ENCODE measurements at regions not wholly inside any gene's neighbourhood (a gene's known extent, or its start where the extent isn't known, plus 50 kb on each side); places are given as distances from the start of the nearest gene placed in this dataset.

GRCh38 chr19:31402529-31403316 is 53.5 kb upstream of the TSHZ3 start:
- no peak for DNase-seq (ENCODE audit: extremely low spot score in 2 of 2)
- no peak overlapping the region for H3K4me3 ChIP-seq
- H3K27ac ChIP-seq: no peak overlapping the region
- H3K9me3 ChIP-seq: no peaks in the 10 kb centered on the region
- H3K27me3 ChIP-seq: no peaks in the 10 kb centered on the region
- intact Hi-C loops (cut with DNase I): no loop called here
- no peaks in the 10 kb centered on the region for H3K4me1 ChIP-seq
- H3K36me3 ChIP-seq: no peaks in the 10 kb centered on the region
- TF ChIP-seq CTCF (IDR thresholded peaks at IDR 0.05): no peak
- TF ChIP-seq POLR2AphosphoS5 (IDR thresholded peaks at IDR 0.05; ENCODE audit: insufficient read depth in 1 of 2, low read depth in 1 of 2): no peak
- TF ChIP-seq POLR2A (IDR thresholded peaks at IDR 0.05): no peak

GRCh38 chr19:31406106-31406505 is 56.9 kb upstream of the TSHZ3 start:
- H3K27me3 ChIP-seq: no peaks in the 10 kb centered on the region
- TF ChIP-seq POLR2A (IDR thresholded peaks at IDR 0.05) (no peak), CTCF (IDR thresholded peaks at IDR 0.05) (no peak), POLR2AphosphoS5 (IDR thresholded peaks at IDR 0.05; ENCODE audit: insufficient read depth in 1 of 2, low read depth in 1 of 2) (no peak)
- no peak overlapping the region for H3K27ac ChIP-seq
- H3K36me3 ChIP-seq: no peaks in the 10 kb centered on the region
- intact Hi-C loops (cut with DNase I): no loop called here
- no peak for DNase-seq (ENCODE audit: extremely low spot score in 2 of 2)
- peaks cover 6% of the 10 kb centered on the region for H3K4me1 ChIP-seq
- H3K4me3 ChIP-seq: no peak overlapping the region
- no peaks in the 10 kb centered on the region for H3K9me3 ChIP-seq

GRCh38 chr19:31408460-31409124 is 59.4 kb upstream of the TSHZ3 start:
- Histone ChIP-seq H3K36me3 (no peaks in the 10 kb centered on the region), H3K9me3 (no peaks in the 10 kb centered on the region), H3K27ac (no peak overlapping the region), H3K27me3 (no peaks in the 10 kb centered on the region), H3K4me3 (no peak overlapping the region), H3K4me1 (peaks cover 6% of the 10 kb centered on the region)
- TF ChIP-seq POLR2A (IDR thresholded peaks at IDR 0.05) (no peak), CTCF (IDR thresholded peaks at IDR 0.05) (no peak), POLR2AphosphoS5 (IDR thresholded peaks at IDR 0.05; ENCODE audit: insufficient read depth in 1 of 2, low read depth in 1 of 2) (no peak)
- intact Hi-C loops (cut with DNase I): no loop called here
- DNase-seq (ENCODE audit: extremely low spot score in 2 of 2): no peak

- intact Hi-C loops (cut with DNase I): no loop called here
- TF ChIP-seq POLR2A (IDR thresholded peaks at IDR 0.05) (no peak), CTCF (IDR thresholded peaks at IDR 0.05) (no peak), POLR2AphosphoS5 (IDR thresholded peaks at IDR 0.05; ENCODE audit: insufficient read depth in 1 of 2, low read depth in 1 of 2) (no peak)
Measured at GRCh38 chr19:31413353-31413752, 64.1 kb upstream of the TSHZ3 start.

DNA sequence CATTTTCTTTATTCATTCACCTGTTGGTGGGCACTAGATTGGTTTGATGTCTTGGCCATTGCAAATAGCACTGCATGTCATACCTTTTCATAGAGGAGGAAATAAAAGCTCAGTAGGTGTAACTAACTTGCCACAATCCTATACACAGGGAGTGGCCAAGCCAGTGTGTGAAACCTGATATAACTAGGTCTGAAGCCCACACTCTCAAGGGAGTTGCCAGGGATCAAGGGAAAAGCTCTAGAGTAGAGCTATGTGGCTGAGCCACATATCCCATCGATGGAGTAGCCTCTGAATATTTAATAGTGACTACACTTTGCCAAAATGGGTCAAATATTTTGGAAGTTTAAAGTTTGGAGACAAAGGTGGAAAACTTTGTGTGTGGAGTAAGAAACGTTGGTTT is 66.1 kb upstream of the TSHZ3 start:
- H3K36me3 ChIP-seq: no peaks in the 10 kb centered on the region
- no peak overlapping the region for H3K27ac ChIP-seq
- no peaks in the 10 kb centered on the region for H3K4me1 ChIP-seq
- H3K9me3 ChIP-seq: no peaks in the 10 kb centered on the region
- H3K4me3 ChIP-seq: no peak overlapping the region
- TF ChIP-seq POLR2AphosphoS5 (IDR thresholded peaks at IDR 0.05; ENCODE audit: insufficient read depth in 1 of 2, low read depth in 1 of 2) (no peak), POLR2A (IDR thresholded peaks at IDR 0.05) (no peak), CTCF (IDR thresholded peaks at IDR 0.05) (no peak)
- intact Hi-C loops (cut with DNase I): no loop called here
- DNase-seq (ENCODE audit: extremely low spot score in 2 of 2): no peak
- H3K27me3 ChIP-seq: no peaks in the 10 kb centered on the region

More at GRCh38 chr19:31413353-31413752, 64.1 kb upstream of the TSHZ3 start:
- no peak for DNase-seq (ENCODE audit: extremely low spot score in 2 of 2)
- Histone ChIP-seq H3K4me1 (peaks cover 2% of the 10 kb centered on the region), H3K4me3 (no peak overlapping the region), H3K36me3 (no peaks in the 10 kb centered on the region), H3K9me3 (no peaks in the 10 kb centered on the region), H3K27me3 (no peaks in the 10 kb centered on the region), H3K27ac (no peak overlapping the region)
